Body of pancreas (tissue), 4 donors: ENCODE measurements at regions not wholly inside any gene's neighbourhood (a gene's known extent, or its start where the extent isn't known, plus 50 kb on each side); places are given as distances from the start of the nearest gene placed in this dataset.

Experiments
- ATAC-seq: fragments of 150-250 bp; one replicate; pipeline ENCODE4 v1.9.1; 2016
- DNase-seq, 4 donors: peaks; one replicate each; pipeline ENCODE4 v3.0.0-alpha.2; 2019
- H3K27ac ChIP-seq, 4 donors: fragments of 200-600 bp; sonication (generic); 1 replicate in 3 of 4; 2 replicates in 1 of 4; pipeline versions ENCODE4 v1.5.1 to v1.6.1; 2016 to 2019; ENCODE audit warnings: mild to moderate bottlenecking in 1 of 4, mixed read lengths in 1 of 4, moderate library complexity in 1 of 4
- H3K27me3 ChIP-seq, 2 donors: fragments of 200-600 bp; sonication (generic); one replicate each; pipeline ENCODE4 v1.6.0; 2016; ENCODE audit warnings: mild to moderate bottlenecking in 1 of 2
- H3K36me3 ChIP-seq, 2 donors: fragments of 200-600 bp; sonication (generic); replicated peaks in 1 of 2; 2 replicates each; pipeline ENCODE4 v1.5.1; 2016; ENCODE audit warnings: low read depth in 2 of 2; ENCODE audit not compliant: insufficient read depth in 1 of 2
- H3K4me1 ChIP-seq: fragments of 200-600 bp; sonication (generic); one replicate; pipeline ENCODE4 v1.6.0; 2016
- H3K4me3 ChIP-seq, 2 donors: fragments of 200-600 bp; sonication (generic); 1 replicate in 1 of 2; 2 replicates in 1 of 2; pipeline ENCODE4 v1.5.1; 2016 to 2019
- H3K9me3 ChIP-seq, 3 donors: fragments of 200-600 bp; sonication (generic); 1 replicate in 2 of 3; 2 replicates in 1 of 3; pipeline ENCODE4 v1.5.1; 2016
- POLR2A ChIP-seq, 3 donors: fragments of 450-650 bp; IDR thresholded peaks; one replicate each; pipeline ENCODE4 v1.6.1; 2016; ENCODE audit warnings: antibody characterized with exemption in 3 of 3, mild to moderate bottlenecking in 2 of 3
- WGBS, 2 donors: methylation state at CpG; one replicate each; pipeline ENCODE4 v1.1.5; 2017; 5-methylcytosine and 5-hydroxymethylcytosine counted together
- intact Hi-C: fragments of 100-400 bp; cut with DNase I; formaldehyde crosslinking; loops from one replicate; pipeline ENCODE4 v1.15.1; 2023
- TF ChIP-seq, protein P1 (sequence below), 7 experiments: fragments of 450-650 bp in 4 of 7; fragments of 200-600 bp in 3 of 7; sonication (generic) in 3 of 7; IDR thresholded peaks; one replicate each; pipeline ENCODE4 v1.5.1; 2016 to 2019; ENCODE audit warnings: antibody characterized with exemption in 7 of 7

- Histone ChIP-seq H3K4me3 (no peak overlapping the region), H3K27me3 (no peaks in the 10 kb centered on the region), H3K36me3 (no peaks in the 10 kb centered on the region), H3K9me3 (no peaks in the 10 kb centered on the region), H3K4me1 (no peaks in the 10 kb centered on the region), H3K27ac (no peak overlapping the region)
- TF ChIP-seq, protein P1, sequence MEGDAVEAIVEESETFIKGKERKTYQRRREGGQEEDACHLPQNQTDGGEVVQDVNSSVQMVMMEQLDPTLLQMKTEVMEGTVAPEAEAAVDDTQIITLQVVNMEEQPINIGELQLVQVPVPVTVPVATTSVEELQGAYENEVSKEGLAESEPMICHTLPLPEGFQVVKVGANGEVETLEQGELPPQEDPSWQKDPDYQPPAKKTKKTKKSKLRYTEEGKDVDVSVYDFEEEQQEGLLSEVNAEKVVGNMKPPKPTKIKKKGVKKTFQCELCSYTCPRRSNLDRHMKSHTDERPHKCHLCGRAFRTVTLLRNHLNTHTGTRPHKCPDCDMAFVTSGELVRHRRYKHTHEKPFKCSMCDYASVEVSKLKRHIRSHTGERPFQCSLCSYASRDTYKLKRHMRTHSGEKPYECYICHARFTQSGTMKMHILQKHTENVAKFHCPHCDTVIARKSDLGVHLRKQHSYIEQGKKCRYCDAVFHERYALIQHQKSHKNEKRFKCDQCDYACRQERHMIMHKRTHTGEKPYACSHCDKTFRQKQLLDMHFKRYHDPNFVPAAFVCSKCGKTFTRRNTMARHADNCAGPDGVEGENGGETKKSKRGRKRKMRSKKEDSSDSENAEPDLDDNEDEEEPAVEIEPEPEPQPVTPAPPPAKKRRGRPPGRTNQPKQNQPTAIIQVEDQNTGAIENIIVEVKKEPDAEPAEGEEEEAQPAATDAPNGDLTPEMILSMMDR (IDR thresholded peaks at IDR 0.05): no peak
- TF ChIP-seq POLR2A (IDR thresholded peaks at IDR 0.05): no peak
- ATAC-seq: no peak
- intact Hi-C loops: no loop called here
- WGBS, 2 donors: 55 to 63% methylated on average over 5 of the region's 5 CpGs
- DNase-seq: no peak
These were observed 278.1 kb upstream of the SOX5 start for GRCh38 chr12:24227551-24227950.

- no peaks in the 10 kb centered on the region for H3K9me3 ChIP-seq
- ATAC-seq (no peak), DNase-seq (peak in 1 of 4 donors; percentile 7)
- no peak overlapping the region for H3K4me3 ChIP-seq
- 39 to 53% methylated on average over 9 of the region's 9 CpGs for WGBS, 2 donors
- TF ChIP-seq, protein P1 (IDR thresholded peaks at IDR 0.05): no peak
- TF ChIP-seq POLR2A (IDR thresholded peaks at IDR 0.05): no peak
- intact Hi-C loops: no loop called here
- H3K27ac ChIP-seq: no peak overlapping the region
- H3K27me3 ChIP-seq: no peaks in the 10 kb centered on the region
- no peaks in the 10 kb centered on the region for H3K4me1 ChIP-seq
- H3K36me3 ChIP-seq: no peaks in the 10 kb centered on the region
These were observed 277.4 kb upstream of the SOX5 start for GRCh38 chr12:24226745-24227350.

- no peak for ATAC-seq
These were observed 274.9 kb upstream of the SOX5 start for GRCh38 chr12:24224401-24224800.

GRCh38 chr12:24223926-24224325, 274.5 kb upstream of the SOX5 start:
- H3K9me3 ChIP-seq: no peaks in the 10 kb centered on the region
- intact Hi-C loops: no loop called here
- WGBS, 2 donors: 71 to 77% methylated on average over 9 of the region's 9 CpGs
- H3K4me1 ChIP-seq: no peaks in the 10 kb centered on the region
- no peaks in the 10 kb centered on the region for H3K27me3 ChIP-seq
- H3K36me3 ChIP-seq: no peaks in the 10 kb centered on the region
- TF ChIP-seq POLR2A (IDR thresholded peaks at IDR 0.05): no peak
- TF ChIP-seq, protein P1 (IDR thresholded peaks at IDR 0.05): no peak
- no peak for ATAC-seq
- peak in 2 of 4 donors; percentile 11 to 12 for DNase-seq
- no peak overlapping the region for H3K4me3 ChIP-seq
- H3K27ac ChIP-seq: no peak overlapping the region

More at GRCh38 chr12:24224401-24224800, 274.9 kb upstream of the SOX5 start:
- Histone ChIP-seq H3K4me3 (no peak overlapping the region), H3K4me1 (no peaks in the 10 kb centered on the region), H3K27me3 (no peaks in the 10 kb centered on the region), H3K9me3 (no peaks in the 10 kb centered on the region), H3K36me3 (no peaks in the 10 kb centered on the region), H3K27ac (no peak overlapping the region)
- no peak for DNase-seq
- intact Hi-C loops: no loop called here
- TF ChIP-seq POLR2A (IDR thresholded peaks at IDR 0.05): no peak
- TF ChIP-seq, protein P1 (IDR thresholded peaks at IDR 0.05): no peak

GRCh38 chr12:24222968-24223367, 273.5 kb upstream of the SOX5 start:
- no peaks in the 10 kb centered on the region for H3K9me3 ChIP-seq
- no peak overlapping the region for H3K4me3 ChIP-seq
- intact Hi-C loops: no loop called here
- H3K27me3 ChIP-seq: no peaks in the 10 kb centered on the region
- ATAC-seq (peak; percentile 15), DNase-seq (no peak)
- 28 to 33% methylated on average over 1 of the region's 1 CpG for WGBS, 2 donors
- no peak overlapping the region for H3K27ac ChIP-seq
- H3K4me1 ChIP-seq: no peaks in the 10 kb centered on the region
- no peaks in the 10 kb centered on the region for H3K36me3 ChIP-seq
- TF ChIP-seq, protein P1 (IDR thresholded peaks at IDR 0.05): no peak
